HG02588 (cell line): ENCODE measurements at regions not wholly inside any gene's neighbourhood (a gene's known extent, or its start where the extent isn't known, plus 50 kb on each side); places are given as distances from the start of the nearest gene placed in this dataset.

ENCODE experiments used
- ATAC-seq: cut with Tn5 transposase; IDR thresholded peaks from one replicate; pipeline ENCODE4 v1.9.1; 2021; ENCODE audit warnings: mild to moderate bottlenecking, moderate library complexity; ENCODE audit not compliant: unreplicated experiment

- no peak for ATAC-seq
Observed at GRCh38 chr15:97837896-97838295, 122.6 kb upstream of the ARRDC4 start.

GRCh38 chr15:97838606-97839210 lies 121.8 kb upstream of the ARRDC4 start:
- ATAC-seq = no peak

GRCh38 chr15:97840501-97840900 lies 120.0 kb upstream of the ARRDC4 start:
- ATAC-seq = no peak

GRCh38 chr15:97841558-97841957 lies 118.9 kb upstream of the ARRDC4 start:
- no peak for ATAC-seq

GRCh38 chr15:97849183-97849582 lies 111.3 kb upstream of the ARRDC4 start:
- no peak for ATAC-seq

GRCh38 chr15:97858296-97858695 lies 102.2 kb upstream of the ARRDC4 start:
- ATAC-seq = no peak

GRCh38 chr15:97861529-97862260 lies 98.8 kb upstream of the ARRDC4 start:
- no peak for ATAC-seq

- no peak for ATAC-seq
Observed at GRCh38 chr15:97866959-97867358, 93.5 kb upstream of the ARRDC4 start.

GRCh38 chr15:97867870-97868269 lies 92.6 kb upstream of the ARRDC4 start:
- ATAC-seq = no peak

- ATAC-seq = no peak
Observed at GRCh38 chr15:97868981-97869380, 91.5 kb upstream of the ARRDC4 start.

- no peak for ATAC-seq
Observed at GRCh38 chr15:97870771-97871170, 89.7 kb upstream of the ARRDC4 start.

- no peak for ATAC-seq
Observed at GRCh38 chr15:97874139-97874538, 86.4 kb upstream of the ARRDC4 start.

- ATAC-seq = no peak
Observed at GRCh38 chr15:97875025-97875512, 85.4 kb upstream of the ARRDC4 start.

GRCh38 chr15:97875513-97876280 lies 84.8 kb upstream of the ARRDC4 start:
- no peak for ATAC-seq

GRCh38 chr15:97876281-97876675 lies 84.2 kb upstream of the ARRDC4 start:
- no peak for ATAC-seq

GRCh38 chr15:97881346-97881965 lies 79.0 kb upstream of the ARRDC4 start:
- ATAC-seq = no peak

- ATAC-seq = no peak
Observed at GRCh38 chr15:97884513-97885131, 75.9 kb upstream of the ARRDC4 start.

GRCh38 chr15:97890307-97890706 lies 70.2 kb upstream of the ARRDC4 start:
- ATAC-seq = no peak

GRCh38 chr15:97892167-97892938 lies 68.2 kb upstream of the ARRDC4 start:
- ATAC-seq = no peak

GRCh38 chr15:97893967-97894366 lies 66.5 kb upstream of the ARRDC4 start:
- ATAC-seq = no peak
